ENCODE measurements at regions not wholly inside any gene's neighbourhood (a gene's known extent, or its start where the extent isn't known, plus 50 kb on each side); places are given as distances from the start of the nearest gene placed in this dataset.

GRCh38 chr2:2960441-2961133 is 417.0 kb downstream of the EIPR1 start:
- no peak overlapping the region for H3K27ac Mint-ChIP-seq
- no peaks in the 10 kb centered on the region for H3K27me3 Mint-ChIP-seq
- H3K4me3 Mint-ChIP-seq (ENCODE audit: low read depth) = no peak overlapping the region

DNA sequence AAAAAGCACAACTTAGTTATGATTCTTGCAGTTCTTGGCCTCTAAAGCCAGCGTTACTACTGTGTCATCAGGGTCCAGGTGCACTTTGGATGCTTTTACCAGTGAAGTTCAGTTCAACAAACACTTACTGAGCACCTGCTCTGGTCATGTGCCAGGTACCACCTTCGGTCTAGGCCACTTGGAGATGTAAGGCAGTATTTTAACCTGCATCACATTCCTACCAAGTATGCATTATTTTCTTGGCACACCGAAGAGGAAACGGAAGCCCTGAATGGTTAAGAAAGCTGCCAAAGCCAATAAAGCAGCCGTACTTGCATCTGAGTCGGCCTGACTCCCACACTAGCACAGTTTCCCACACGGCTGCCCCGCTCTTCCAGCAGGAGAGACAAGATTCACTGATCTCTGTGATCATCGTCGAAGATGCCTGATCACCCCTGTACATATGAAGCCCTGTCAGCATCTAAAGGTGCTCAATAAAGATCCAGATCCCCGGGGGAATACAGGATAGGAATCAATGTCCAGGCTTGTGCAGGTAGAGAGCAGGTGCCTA is 427.1 kb downstream of the EIPR1 start:
- Mint-ChIP-seq H3K36me3 (ENCODE audit: insufficient read depth) (peaks cover 1% of the 10 kb centered on the region), H3K9me3 (ENCODE audit: low read depth) (peaks cover 6% of the 10 kb centered on the region), H3K4me3 (ENCODE audit: low read depth) (no peak overlapping the region), H3K27me3 (peaks cover 2% of the 10 kb centered on the region), H3K27ac (peak overlapping the region; percentile 69), H3K4me1 (ENCODE audit: low read depth) (peaks cover 4% of the 10 kb centered on the region)
- TF ChIP-seq, protein P1, sequence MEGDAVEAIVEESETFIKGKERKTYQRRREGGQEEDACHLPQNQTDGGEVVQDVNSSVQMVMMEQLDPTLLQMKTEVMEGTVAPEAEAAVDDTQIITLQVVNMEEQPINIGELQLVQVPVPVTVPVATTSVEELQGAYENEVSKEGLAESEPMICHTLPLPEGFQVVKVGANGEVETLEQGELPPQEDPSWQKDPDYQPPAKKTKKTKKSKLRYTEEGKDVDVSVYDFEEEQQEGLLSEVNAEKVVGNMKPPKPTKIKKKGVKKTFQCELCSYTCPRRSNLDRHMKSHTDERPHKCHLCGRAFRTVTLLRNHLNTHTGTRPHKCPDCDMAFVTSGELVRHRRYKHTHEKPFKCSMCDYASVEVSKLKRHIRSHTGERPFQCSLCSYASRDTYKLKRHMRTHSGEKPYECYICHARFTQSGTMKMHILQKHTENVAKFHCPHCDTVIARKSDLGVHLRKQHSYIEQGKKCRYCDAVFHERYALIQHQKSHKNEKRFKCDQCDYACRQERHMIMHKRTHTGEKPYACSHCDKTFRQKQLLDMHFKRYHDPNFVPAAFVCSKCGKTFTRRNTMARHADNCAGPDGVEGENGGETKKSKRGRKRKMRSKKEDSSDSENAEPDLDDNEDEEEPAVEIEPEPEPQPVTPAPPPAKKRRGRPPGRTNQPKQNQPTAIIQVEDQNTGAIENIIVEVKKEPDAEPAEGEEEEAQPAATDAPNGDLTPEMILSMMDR (IDR thresholded peaks at IDR 0.05; ENCODE audit: unreplicated experiment) = no peak
- no peak for DNase-seq (ENCODE audit: low spot score, unreplicated experiment)

More at GRCh38 chr2:2960441-2961133, 417.0 kb downstream of the EIPR1 start:
- Mint-ChIP-seq H3K36me3 (ENCODE audit: insufficient read depth) (no peaks in the 10 kb centered on the region), H3K9me3 (ENCODE audit: low read depth) (peaks cover 6% of the 10 kb centered on the region), H3K4me1 (ENCODE audit: low read depth) (no peaks in the 10 kb centered on the region)
- DNase-seq (ENCODE audit: low spot score, unreplicated experiment) = no peak
- TF ChIP-seq, protein P1 (IDR thresholded peaks at IDR 0.05; ENCODE audit: unreplicated experiment) = no peak

DNA sequence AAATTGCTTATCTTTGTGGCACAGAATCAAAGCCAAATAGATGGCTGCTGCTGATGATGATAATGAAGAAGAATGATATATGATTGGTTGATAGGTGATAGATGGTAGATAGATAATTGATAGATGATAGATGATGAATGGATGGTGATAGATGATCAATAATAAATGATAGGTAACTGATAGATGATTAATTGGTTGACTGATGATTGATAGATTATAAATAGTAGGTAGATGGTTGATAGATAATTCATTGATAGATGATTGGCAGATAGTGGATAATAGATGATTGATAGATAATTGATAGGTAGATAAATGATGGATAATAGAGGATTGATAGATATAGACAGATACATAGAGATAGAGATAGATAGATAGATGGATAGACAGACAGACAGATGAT is 430.2 kb downstream of the EIPR1 start:
- peaks cover 5% of the 10 kb centered on the region for H3K27me3 Mint-ChIP-seq
- peaks cover 4% of the 10 kb centered on the region for H3K4me1 Mint-ChIP-seq (ENCODE audit: low read depth)
- no peaks in the 10 kb centered on the region for H3K36me3 Mint-ChIP-seq (ENCODE audit: insufficient read depth)
- H3K9me3 Mint-ChIP-seq (ENCODE audit: low read depth) = peaks cover 5% of the 10 kb centered on the region
- H3K4me3 Mint-ChIP-seq (ENCODE audit: low read depth) = no peak overlapping the region
- DNase-seq (ENCODE audit: low spot score, unreplicated experiment) = no peak
- H3K27ac Mint-ChIP-seq = no peak overlapping the region
- TF ChIP-seq, protein P1 (IDR thresholded peaks at IDR 0.05; ENCODE audit: unreplicated experiment) = no peak

DNA sequence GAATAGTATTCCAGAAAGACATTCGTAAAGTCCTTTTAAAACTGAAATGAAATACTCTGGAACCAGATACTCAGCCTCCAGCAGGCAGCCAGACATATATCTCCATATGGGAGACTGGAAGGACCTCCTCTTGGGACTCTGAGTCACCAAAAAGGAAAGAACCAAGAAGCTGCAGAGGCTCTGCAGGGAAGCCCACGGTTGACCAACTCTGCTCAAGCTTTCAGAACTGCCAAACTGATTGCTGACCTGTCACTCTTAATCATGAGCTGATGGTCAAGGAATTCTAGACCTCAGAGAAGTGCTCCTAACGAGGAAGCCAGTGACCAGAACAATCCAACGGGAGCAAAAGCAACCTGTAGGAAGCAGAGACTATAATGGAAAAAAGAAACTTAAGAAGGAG is 434.7 kb downstream of the EIPR1 start:
- H3K27ac Mint-ChIP-seq = no peak overlapping the region
- peaks cover 6% of the 10 kb centered on the region for H3K27me3 Mint-ChIP-seq
- H3K4me3 Mint-ChIP-seq (ENCODE audit: low read depth) = no peak overlapping the region
- H3K36me3 Mint-ChIP-seq (ENCODE audit: insufficient read depth) = no peaks in the 10 kb centered on the region
- H3K9me3 Mint-ChIP-seq (ENCODE audit: low read depth) = peaks cover 5% of the 10 kb centered on the region
- TF ChIP-seq, protein P1 (IDR thresholded peaks at IDR 0.05; ENCODE audit: unreplicated experiment) = no peak
- no peak for DNase-seq (ENCODE audit: low spot score, unreplicated experiment)
- peaks cover 2% of the 10 kb centered on the region for H3K4me1 Mint-ChIP-seq (ENCODE audit: low read depth)

GRCh38 chr2:2942225-2942624 is 435.4 kb downstream of the EIPR1 start:
- Mint-ChIP-seq H3K27ac (no peak overlapping the region), H3K27me3 (peaks cover 6% of the 10 kb centered on the region), H3K36me3 (ENCODE audit: insufficient read depth) (no peaks in the 10 kb centered on the region), H3K4me1 (ENCODE audit: low read depth) (peaks cover 2% of the 10 kb centered on the region), H3K9me3 (ENCODE audit: low read depth) (peaks cover 5% of the 10 kb centered on the region), H3K4me3 (ENCODE audit: low read depth) (no peak overlapping the region)
- TF ChIP-seq, protein P1 (IDR thresholded peaks at IDR 0.05; ENCODE audit: unreplicated experiment) = no peak
- DNase-seq (ENCODE audit: low spot score, unreplicated experiment) = no peak

Measured in progenitor cell of endocrine pancreas (in vitro differentiated cells).